Heart left ventricle (tissue), 13 donors: ENCODE measurements at regions not wholly inside any gene's neighbourhood (a gene's known extent, or its start where the extent isn't known, plus 50 kb on each side); places are given as distances from the start of the nearest gene placed in this dataset.

ENCODE experiments used
- POLR2A ChIP-seq, 2 donors: fragments of 450-650 bp; IDR thresholded peaks; one replicate each; pipeline ENCODE4 v1.6.1; 2017; ENCODE audit warnings: antibody characterized with exemption in 2 of 2, mild to moderate bottlenecking in 2 of 2, moderate library complexity in 2 of 2
- TF ChIP-seq, protein P1 (sequence below), 12 donors: fragments of 200-600 bp; sonication (generic) in 4 of 12; IDR thresholded peaks; one replicate each; pipeline versions ENCODE4 v1.5.0 to v1.8.0; 2018 to 2022; ENCODE audit warnings: antibody characterized with exemption in 12 of 12, mild to moderate bottlenecking in 5 of 12
- donor health status: ischemic (EF 13 %, LVEDD 7.1; RV severe dilation, severe dysfunction).
- donor health status: DM: no; HTN: yes; CAD: no.
- donor health status: DM: no; HTN: no; CAD: no.
- donor health status: ischemic (EF 25% LVEDD 6.9; RV normal size, moderate dysfunction).
- donor health status: ischemic (EF 25% LVEDD 5.7; RV mildly dilated, moderate dysfunction).
- donor health status: ischemic (EF 35%, LVEDD 5.7; RV mildly dilated, moderate dysfunction).
- donor health status: nonischemic (EF 11% LVEDD 7.7; RV severe dilation, severe dysfunction).
- donor health status: DM: yes; HTN: yes; CAD: no.
- donor health status: PGD.
- donor health status: ischemic (EF 29% LVEDD 5.4; RV normal size, mild dysfunction).
- donor health status: nonischemic (EF 23%, LVEDD 6.1; RV moderate dilation, normal function).

DNA sequence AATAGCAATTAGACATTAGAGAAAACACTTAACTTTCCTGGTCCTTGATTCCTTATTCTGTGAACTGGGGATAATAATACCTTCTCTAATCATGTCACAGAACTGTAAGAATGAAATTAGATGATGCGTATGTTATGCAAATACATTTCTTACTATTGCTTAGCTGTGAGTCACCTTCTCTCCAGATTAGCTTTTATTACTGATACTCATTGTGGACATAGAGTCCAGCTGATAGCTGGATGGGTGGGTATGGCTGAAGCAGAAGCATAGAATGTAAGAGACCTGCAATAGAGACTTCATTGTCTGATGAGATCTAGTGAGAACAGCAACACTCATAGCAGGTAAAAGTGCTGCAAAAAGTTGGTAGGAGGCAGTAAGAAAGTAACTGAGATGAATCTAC is 437.2 kb upstream of the ZFP42 start:
- TF ChIP-seq, protein P1, sequence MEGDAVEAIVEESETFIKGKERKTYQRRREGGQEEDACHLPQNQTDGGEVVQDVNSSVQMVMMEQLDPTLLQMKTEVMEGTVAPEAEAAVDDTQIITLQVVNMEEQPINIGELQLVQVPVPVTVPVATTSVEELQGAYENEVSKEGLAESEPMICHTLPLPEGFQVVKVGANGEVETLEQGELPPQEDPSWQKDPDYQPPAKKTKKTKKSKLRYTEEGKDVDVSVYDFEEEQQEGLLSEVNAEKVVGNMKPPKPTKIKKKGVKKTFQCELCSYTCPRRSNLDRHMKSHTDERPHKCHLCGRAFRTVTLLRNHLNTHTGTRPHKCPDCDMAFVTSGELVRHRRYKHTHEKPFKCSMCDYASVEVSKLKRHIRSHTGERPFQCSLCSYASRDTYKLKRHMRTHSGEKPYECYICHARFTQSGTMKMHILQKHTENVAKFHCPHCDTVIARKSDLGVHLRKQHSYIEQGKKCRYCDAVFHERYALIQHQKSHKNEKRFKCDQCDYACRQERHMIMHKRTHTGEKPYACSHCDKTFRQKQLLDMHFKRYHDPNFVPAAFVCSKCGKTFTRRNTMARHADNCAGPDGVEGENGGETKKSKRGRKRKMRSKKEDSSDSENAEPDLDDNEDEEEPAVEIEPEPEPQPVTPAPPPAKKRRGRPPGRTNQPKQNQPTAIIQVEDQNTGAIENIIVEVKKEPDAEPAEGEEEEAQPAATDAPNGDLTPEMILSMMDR (IDR thresholded peaks at IDR 0.05): no peak
- no peak for TF ChIP-seq POLR2A (IDR thresholded peaks at IDR 0.05)
